Loucy (cell line): ENCODE measurements at regions not wholly inside any gene's neighbourhood (a gene's known extent, or its start where the extent isn't known, plus 50 kb on each side); places are given as distances from the start of the nearest gene placed in this dataset.

Experiments used
- CTCF ChIP-seq: fragments of 200-600 bp; sonication (generic); conservative IDR thresholded peaks from 2 replicates; pipeline ENCODE4 v1.5.1; 2014; ENCODE audit warnings: mild to moderate bottlenecking, antibody characterized with exemption, low read length
- EZH2phosphoT487 ChIP-seq: fragments of 200-600 bp; IDR thresholded peaks from 2 replicates; pipeline ENCODE4 v1.6.1; 2018; ENCODE audit warnings: antibody characterized with exemption, mild to moderate bottlenecking, moderate library complexity, borderline replicate concordance

- no peak for TF ChIP-seq CTCF
- no peak for TF ChIP-seq EZH2phosphoT487
Observed at GRCh38 chr11:115659061-115659963, 155.1 kb upstream of the CADM1 start.
